ENCODE measurements at regions not wholly inside any gene's neighbourhood (a gene's known extent, or its start where the extent isn't known, plus 50 kb on each side); places are given as distances from the start of the nearest gene placed in this dataset.

DNA sequence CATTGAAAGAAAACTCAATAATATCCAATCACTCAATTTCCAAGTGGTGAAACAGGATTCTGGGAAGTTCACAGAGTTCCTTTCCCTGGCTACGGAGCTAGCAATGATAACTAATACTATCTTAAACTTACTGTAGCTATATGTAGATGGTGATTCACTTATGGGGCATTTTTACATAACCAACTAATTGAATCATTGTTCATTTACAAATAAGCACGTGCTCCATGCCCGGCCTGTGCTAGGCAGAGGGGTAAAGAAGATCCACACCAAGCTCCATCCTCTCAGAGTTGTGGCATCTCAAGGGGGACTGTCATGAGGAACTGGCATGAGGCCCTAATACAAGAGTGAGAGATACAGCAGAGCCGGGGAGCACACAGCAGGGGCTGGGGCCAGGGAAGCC lies 176.3 kb downstream of the ANKRD30B start:
- no peak for TF ChIP-seq POLR2A (IDR thresholded peaks at IDR 0.05; ENCODE audit: low read length)
- no peak for TF ChIP-seq GATA1 (IDR thresholded peaks at IDR 0.05; ENCODE audit: low read depth, low read length)
